Parathyroid adenoma (tissue), 2 donors: ENCODE measurements at regions not wholly inside any gene's neighbourhood (a gene's known extent, or its start where the extent isn't known, plus 50 kb on each side); places are given as distances from the start of the nearest gene placed in this dataset.

Experiments used
- H2AFZ ChIP-seq: fragments of 300-600 bp; sonication (generic); one replicate; pipeline ENCODE4 v1.7.0; 2017; ENCODE audit warnings: antibody characterized with exemption, mild to moderate bottlenecking
- H3K27ac ChIP-seq: fragments of 300-600 bp; sonication (generic); one replicate; pipeline ENCODE4 v1.7.0; 2017
- H3K27me3 ChIP-seq: fragments of 300-600 bp; sonication (generic); one replicate; pipeline ENCODE4 v1.7.0; 2017; ENCODE audit warnings: low read length; ENCODE audit not compliant: control insufficient read depth, insufficient read depth
- H3K36me3 ChIP-seq: fragments of 300-600 bp; sonication (generic); one replicate; pipeline ENCODE4 v1.7.0; 2017; ENCODE audit warnings: low read length; ENCODE audit not compliant: control insufficient read depth, insufficient read depth
- H3K4me1 ChIP-seq: fragments of 300-600 bp; sonication (generic); one replicate; pipeline ENCODE4 v1.7.0; 2017; ENCODE audit warnings: control low read depth
- H3K4me2 ChIP-seq: fragments of 300-600 bp; sonication (generic); one replicate; pipeline ENCODE4 v1.7.0; 2017; ENCODE audit warnings: low read length
- H3K4me3 ChIP-seq: fragments of 300-600 bp; sonication (generic); one replicate; pipeline ENCODE4 v1.7.0; 2017; ENCODE audit warnings: low read depth, low read length
- H3K79me2 ChIP-seq: fragments of 300-600 bp; sonication (generic); one replicate; pipeline ENCODE4 v1.7.0; 2017; ENCODE audit warnings: control low read depth
- H3K9ac ChIP-seq: fragments of 300-600 bp; sonication (generic); one replicate; pipeline ENCODE4 v1.7.0; 2017; ENCODE audit warnings: mild to moderate bottlenecking
- H3K9me3 ChIP-seq: fragments of 300-600 bp; sonication (generic); one replicate; pipeline ENCODE4 v1.7.0; 2017; ENCODE audit warnings: low read length; ENCODE audit not compliant: control insufficient read depth
- TF ChIP-seq, protein P1 (sequence below): fragments of 300-600 bp; sonication (generic); IDR thresholded peaks from one replicate; pipeline ENCODE4 v1.7.0; 2017; ENCODE audit warnings: antibody characterized with exemption, mild to moderate bottlenecking
- donor health status: primary hyperparathyroidism.

DNA sequence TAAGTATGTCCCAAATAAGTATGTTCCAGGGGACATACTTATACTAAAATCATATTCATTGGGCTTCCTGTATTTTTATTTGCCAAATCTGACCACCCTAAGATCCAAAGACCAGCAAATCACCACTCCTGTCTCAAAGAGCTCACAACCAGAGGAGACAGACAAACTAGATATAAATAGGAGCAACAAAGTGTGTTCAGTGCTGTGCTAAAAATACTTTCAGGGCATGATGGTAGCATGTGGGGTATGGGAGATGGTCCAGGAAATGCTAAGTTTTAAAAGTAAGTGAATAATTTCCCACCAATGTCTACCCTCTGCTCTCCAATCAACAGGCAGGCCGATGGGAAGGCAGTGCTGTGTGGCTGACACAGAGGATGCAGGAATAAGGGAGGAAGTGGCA is 87.1 kb downstream of the C1QL2 start:
- H3K9me3 ChIP-seq, result no peaks in the 10 kb centered on the region
- H3K9ac ChIP-seq, result no peak overlapping the region
- no peak overlapping the region for H3K4me3 ChIP-seq
- no peak overlapping the region for H3K27ac ChIP-seq
- TF ChIP-seq, protein P1, sequence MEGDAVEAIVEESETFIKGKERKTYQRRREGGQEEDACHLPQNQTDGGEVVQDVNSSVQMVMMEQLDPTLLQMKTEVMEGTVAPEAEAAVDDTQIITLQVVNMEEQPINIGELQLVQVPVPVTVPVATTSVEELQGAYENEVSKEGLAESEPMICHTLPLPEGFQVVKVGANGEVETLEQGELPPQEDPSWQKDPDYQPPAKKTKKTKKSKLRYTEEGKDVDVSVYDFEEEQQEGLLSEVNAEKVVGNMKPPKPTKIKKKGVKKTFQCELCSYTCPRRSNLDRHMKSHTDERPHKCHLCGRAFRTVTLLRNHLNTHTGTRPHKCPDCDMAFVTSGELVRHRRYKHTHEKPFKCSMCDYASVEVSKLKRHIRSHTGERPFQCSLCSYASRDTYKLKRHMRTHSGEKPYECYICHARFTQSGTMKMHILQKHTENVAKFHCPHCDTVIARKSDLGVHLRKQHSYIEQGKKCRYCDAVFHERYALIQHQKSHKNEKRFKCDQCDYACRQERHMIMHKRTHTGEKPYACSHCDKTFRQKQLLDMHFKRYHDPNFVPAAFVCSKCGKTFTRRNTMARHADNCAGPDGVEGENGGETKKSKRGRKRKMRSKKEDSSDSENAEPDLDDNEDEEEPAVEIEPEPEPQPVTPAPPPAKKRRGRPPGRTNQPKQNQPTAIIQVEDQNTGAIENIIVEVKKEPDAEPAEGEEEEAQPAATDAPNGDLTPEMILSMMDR, result no peak
- H3K36me3 ChIP-seq, result no peaks in the 10 kb centered on the region
- H3K4me2 ChIP-seq, result no peak overlapping the region
- no peak overlapping the region for H2AFZ ChIP-seq
- no peaks in the 10 kb centered on the region for H3K27me3 ChIP-seq
- H3K79me2 ChIP-seq, result no peaks in the 10 kb centered on the region
- no peaks in the 10 kb centered on the region for H3K4me1 ChIP-seq

DNA sequence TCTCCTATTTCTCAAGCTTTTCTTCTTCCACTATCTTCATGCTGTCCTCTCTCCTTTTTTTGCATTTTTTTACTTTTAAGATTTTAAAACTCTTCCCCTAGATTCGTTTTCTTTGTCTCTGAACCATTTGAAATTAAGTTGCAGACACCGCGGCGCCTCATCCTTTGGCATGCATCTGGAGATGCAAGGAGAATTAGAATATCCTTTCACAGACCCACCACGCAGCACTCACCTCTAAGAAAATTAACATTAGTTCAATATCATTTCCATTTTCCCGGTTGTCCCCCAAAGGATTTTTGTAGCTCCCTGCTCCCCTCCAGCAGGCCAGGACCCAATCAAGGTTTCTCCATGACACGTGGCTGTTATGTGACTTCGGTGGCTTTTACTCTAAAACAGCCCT is 88.8 kb downstream of the C1QL2 start:
- H3K9me3 ChIP-seq, result no peaks in the 10 kb centered on the region
- no peaks in the 10 kb centered on the region for H3K36me3 ChIP-seq

GRCh38 chr2:119068154-119068725 is 90.3 kb downstream of the C1QL2 start:
- no peak overlapping the region for H3K9ac ChIP-seq
- no peak overlapping the region for H3K4me3 ChIP-seq
- no peaks in the 10 kb centered on the region for H3K79me2 ChIP-seq
- TF ChIP-seq, protein P1, result no peak
- peak overlapping the region; percentile 39 for H2AFZ ChIP-seq
- no peak overlapping the region for H3K4me2 ChIP-seq
- H3K27me3 ChIP-seq, result no peaks in the 10 kb centered on the region
- H3K27ac ChIP-seq, result no peak overlapping the region
- no peaks in the 10 kb centered on the region for H3K9me3 ChIP-seq
- H3K4me1 ChIP-seq, result peaks cover 14% of the 10 kb centered on the region
- H3K36me3 ChIP-seq, result no peaks in the 10 kb centered on the region

More for the DNA sequence above, 88.8 kb downstream of the C1QL2 start:
- TF ChIP-seq, protein P1, result no peak
- Histone ChIP-seq H3K27me3 (no peaks in the 10 kb centered on the region), H3K9ac (no peak overlapping the region), H3K27ac (no peak overlapping the region), H2AFZ (peak overlapping the region; percentile 20), H3K79me2 (no peaks in the 10 kb centered on the region), H3K4me2 (no peak overlapping the region), H3K4me1 (peaks cover 5% of the 10 kb centered on the region), H3K4me3 (no peak overlapping the region)

DNA sequence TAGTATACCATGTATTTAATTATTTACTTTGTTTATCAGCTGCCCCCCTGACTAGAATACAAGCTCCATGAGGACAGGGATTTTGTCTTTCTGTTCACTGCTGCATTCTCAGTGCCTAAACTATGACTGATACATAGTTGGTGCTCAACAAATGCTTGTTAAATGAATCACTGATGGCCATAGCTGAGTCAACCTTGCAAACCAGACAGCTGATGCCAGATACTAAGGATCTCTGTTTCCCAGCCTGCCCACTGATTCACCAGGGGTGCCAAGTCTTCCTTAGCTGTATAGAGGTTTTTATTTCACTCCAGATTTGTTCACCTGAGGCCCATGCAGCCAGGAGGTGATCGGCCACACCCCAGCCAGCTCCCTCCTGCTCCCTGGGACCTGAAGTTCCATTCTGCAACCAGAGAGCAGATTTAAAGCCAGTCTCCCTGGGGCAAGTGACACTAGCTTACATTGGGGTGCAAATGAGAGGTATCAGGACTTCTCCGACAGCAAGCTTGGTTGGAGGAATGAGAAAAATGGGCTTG is 92.2 kb downstream of the C1QL2 start:
- H3K9ac ChIP-seq, result no peak overlapping the region
- H3K4me2 ChIP-seq, result no peak overlapping the region
- peak overlapping the region; percentile 6 for H2AFZ ChIP-seq
- peaks cover 31% of the 10 kb centered on the region for H3K4me1 ChIP-seq
- no peaks in the 10 kb centered on the region for H3K36me3 ChIP-seq
- no peaks in the 10 kb centered on the region for H3K9me3 ChIP-seq
- H3K79me2 ChIP-seq, result no peaks in the 10 kb centered on the region
- H3K4me3 ChIP-seq, result no peak overlapping the region
- TF ChIP-seq, protein P1, result no peak
- no peaks in the 10 kb centered on the region for H3K27me3 ChIP-seq
- H3K27ac ChIP-seq, result no peak overlapping the region

GRCh38 chr2:119065146-119065545 is 93.4 kb downstream of the C1QL2 start:
- Histone ChIP-seq H2AFZ (no peak overlapping the region), H3K9ac (no peak overlapping the region), H3K27ac (no peak overlapping the region), H3K79me2 (no peaks in the 10 kb centered on the region), H3K4me1 (peaks cover 31% of the 10 kb centered on the region), H3K4me2 (no peak overlapping the region), H3K27me3 (no peaks in the 10 kb centered on the region), H3K9me3 (no peaks in the 10 kb centered on the region), H3K4me3 (no peak overlapping the region), H3K36me3 (no peaks in the 10 kb centered on the region)
- TF ChIP-seq, protein P1, result no peak
